ENCODE measurements at regions not wholly inside any gene's neighbourhood (a gene's known extent, or its start where the extent isn't known, plus 50 kb on each side); places are given as distances from the start of the nearest gene placed in this dataset.
A peak's percentile ranks its signal among the peaks of the same experiment; 100 is the strongest.

DNA sequence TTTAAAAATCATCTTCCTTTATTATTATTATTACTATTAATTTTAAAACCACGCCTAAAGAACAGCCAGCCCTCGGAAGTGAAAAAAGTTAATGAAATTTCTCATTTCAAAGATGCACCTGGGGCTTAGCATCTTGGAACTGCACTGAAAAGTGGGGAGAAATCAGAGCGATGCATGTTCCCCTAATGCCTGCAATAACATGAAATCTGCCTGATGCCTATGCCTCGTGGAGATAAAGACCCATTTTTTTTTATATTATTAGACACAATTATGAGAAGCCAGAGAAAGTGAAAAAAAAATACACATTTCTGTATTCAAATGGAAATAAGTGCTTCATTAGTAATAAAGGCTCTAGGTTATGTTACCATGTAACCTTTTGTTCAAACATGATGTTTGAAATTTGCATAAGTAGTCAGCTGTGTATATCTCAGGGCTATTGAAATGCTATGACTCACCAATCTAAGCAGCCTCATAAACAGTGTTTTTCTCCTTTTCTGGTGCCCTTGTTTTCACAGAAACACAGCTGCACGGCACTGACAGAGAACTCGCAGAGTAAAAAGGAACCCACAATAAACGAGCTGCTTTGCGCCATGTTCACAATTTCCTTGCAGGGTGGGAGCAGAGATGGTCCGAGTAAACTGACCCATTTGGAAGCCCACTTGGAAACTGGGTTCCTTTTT is 175.8 kb upstream of the PRKCQ start:
- H3K4me3 ChIP-seq (replicated peaks; ENCODE audit: low read depth, low read length) = no peak overlapping the region
- TF ChIP-seq, protein P1, sequence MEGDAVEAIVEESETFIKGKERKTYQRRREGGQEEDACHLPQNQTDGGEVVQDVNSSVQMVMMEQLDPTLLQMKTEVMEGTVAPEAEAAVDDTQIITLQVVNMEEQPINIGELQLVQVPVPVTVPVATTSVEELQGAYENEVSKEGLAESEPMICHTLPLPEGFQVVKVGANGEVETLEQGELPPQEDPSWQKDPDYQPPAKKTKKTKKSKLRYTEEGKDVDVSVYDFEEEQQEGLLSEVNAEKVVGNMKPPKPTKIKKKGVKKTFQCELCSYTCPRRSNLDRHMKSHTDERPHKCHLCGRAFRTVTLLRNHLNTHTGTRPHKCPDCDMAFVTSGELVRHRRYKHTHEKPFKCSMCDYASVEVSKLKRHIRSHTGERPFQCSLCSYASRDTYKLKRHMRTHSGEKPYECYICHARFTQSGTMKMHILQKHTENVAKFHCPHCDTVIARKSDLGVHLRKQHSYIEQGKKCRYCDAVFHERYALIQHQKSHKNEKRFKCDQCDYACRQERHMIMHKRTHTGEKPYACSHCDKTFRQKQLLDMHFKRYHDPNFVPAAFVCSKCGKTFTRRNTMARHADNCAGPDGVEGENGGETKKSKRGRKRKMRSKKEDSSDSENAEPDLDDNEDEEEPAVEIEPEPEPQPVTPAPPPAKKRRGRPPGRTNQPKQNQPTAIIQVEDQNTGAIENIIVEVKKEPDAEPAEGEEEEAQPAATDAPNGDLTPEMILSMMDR (IDR thresholded peaks at IDR 0.05; ENCODE audit: low read depth, low read length, missing control alignments) = no peak
- peak; percentile 83 for DNase-seq (ENCODE audit: extremely low read depth, low read depth)

DNA sequence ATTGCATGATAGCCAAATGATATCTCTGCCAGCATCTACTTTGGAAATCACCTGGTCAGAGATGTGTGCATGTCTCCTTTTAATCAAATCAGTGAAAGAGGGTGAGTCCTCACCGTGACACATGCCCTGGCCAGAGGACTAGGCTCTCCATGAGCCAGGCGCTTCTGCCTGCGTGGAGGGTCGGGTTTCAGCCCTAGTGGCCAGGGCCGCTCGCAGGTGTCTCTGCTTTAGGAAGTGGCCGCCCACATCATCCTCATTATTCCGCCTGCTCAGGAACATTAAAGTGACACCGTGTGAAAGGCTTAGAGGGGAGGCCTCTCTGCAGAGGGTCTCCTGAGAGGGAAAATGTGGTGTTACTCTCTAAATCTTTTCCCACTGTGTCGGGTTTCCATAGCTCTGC is 173.6 kb upstream of the PRKCQ start:
- no peak for DNase-seq (ENCODE audit: extremely low read depth, low read depth)
- TF ChIP-seq, protein P1 (IDR thresholded peaks at IDR 0.05; ENCODE audit: low read depth, low read length, missing control alignments) = no peak
- no peak overlapping the region for H3K4me3 ChIP-seq (replicated peaks; ENCODE audit: low read depth, low read length)

DNA sequence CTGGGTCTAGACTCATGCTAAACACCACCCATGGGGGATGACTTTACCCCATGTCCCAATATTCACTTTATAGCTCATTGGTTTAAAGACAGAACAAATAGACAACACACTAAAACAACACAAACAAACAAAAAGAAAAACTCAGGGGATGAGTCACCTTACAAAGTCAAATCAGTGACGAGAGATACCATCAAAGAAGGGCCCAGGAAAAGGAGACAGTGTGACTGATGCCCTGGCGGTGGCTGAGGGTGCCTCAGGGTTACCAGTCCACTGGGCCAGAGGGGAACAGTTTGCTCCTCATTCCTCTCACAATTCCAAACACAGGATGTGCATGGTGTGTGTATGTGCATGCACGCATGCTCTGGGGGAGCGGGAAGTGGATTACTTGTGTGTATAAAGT is 171.3 kb upstream of the PRKCQ start:
- DNase-seq (ENCODE audit: extremely low read depth, low read depth) = no peak
- H3K4me3 ChIP-seq (replicated peaks; ENCODE audit: low read depth, low read length) = no peak overlapping the region
- TF ChIP-seq, protein P1 (IDR thresholded peaks at IDR 0.05; ENCODE audit: low read depth, low read length, missing control alignments) = no peak

GRCh38 chr10:6748981-6749635 is 169.0 kb upstream of the PRKCQ start:
- TF ChIP-seq, protein P1 (IDR thresholded peaks at IDR 0.05; ENCODE audit: low read depth, low read length, missing control alignments) = no peak
- H3K4me3 ChIP-seq (replicated peaks; ENCODE audit: low read depth, low read length) = no peak overlapping the region
- no peak for DNase-seq (ENCODE audit: extremely low read depth, low read depth)

GRCh38 chr10:6748029-6748428 is 168.0 kb upstream of the PRKCQ start:
- no peak overlapping the region for H3K4me3 ChIP-seq (replicated peaks; ENCODE audit: low read depth, low read length)
- DNase-seq (ENCODE audit: extremely low read depth, low read depth) = no peak
- TF ChIP-seq, protein P1 (IDR thresholded peaks at IDR 0.05; ENCODE audit: low read depth, low read length, missing control alignments) = no peak

- no peak overlapping the region for H3K4me3 ChIP-seq (replicated peaks; ENCODE audit: low read depth, low read length)
- no peak for DNase-seq (ENCODE audit: extremely low read depth, low read depth)
- TF ChIP-seq, protein P1 (IDR thresholded peaks at IDR 0.05; ENCODE audit: low read depth, low read length, missing control alignments) = no peak
Observed at GRCh38 chr10:6746782-6747181, 166.7 kb upstream of the PRKCQ start.

Measured in HFF-Myc (cell line).